SHP77 (cell line): ENCODE measurements at regions not wholly inside any gene's neighbourhood (a gene's known extent, or its start where the extent isn't known, plus 50 kb on each side); places are given as distances from the start of the nearest gene placed in this dataset.
A peak's percentile ranks its signal among the peaks of the same experiment; 100 is the strongest.
"Not testable (repeated sequence)": the region's sequence is repeated elsewhere in the genome, so short reads cannot be mapped to it uniquely, and the experiment has no call there.

Experiments
- DNase-seq, 2 experiments: peaks; one replicate each; lab custom pipeline; 2025; lab: John Stamatoyannopoulos, UW

DNA sequence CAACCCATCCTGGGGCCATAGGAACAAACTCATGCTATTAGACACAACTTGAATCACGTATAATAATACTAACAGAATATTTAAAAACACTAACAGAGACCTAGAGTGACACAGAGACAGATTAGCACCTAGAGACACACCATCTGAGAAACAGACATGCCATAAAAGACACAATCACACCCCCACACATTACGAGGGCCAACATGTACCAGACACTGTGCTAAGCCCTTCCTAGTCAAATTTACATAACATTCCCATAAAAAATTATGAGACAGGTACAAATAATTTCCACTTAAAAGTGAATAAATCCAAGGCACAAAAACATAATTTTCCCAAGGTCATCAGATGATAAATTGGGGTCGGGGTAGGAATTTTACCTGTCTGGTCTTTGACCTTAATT is 141.1 kb upstream of the PRSS16 start:
- no peak for DNase-seq

DNA sequence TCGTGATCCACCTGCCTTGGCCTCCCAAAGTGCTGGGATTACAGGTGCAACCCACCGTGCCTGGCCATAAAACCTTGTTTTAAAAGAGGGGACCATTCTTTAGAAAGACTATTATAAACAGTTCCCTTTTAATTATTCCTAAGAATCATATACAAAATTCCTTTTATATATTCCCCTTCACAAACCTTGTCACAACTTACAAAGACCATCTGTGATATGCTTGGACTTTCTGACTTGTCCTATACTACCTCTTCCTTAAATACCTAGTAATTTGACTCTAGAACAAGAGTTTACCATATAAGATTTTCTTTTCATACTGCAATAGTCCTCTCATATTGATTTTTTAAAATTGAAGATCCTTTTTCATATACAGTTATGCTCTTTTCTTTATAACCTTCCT is 135.8 kb upstream of the PRSS16 start:
- no peak for DNase-seq

DNA sequence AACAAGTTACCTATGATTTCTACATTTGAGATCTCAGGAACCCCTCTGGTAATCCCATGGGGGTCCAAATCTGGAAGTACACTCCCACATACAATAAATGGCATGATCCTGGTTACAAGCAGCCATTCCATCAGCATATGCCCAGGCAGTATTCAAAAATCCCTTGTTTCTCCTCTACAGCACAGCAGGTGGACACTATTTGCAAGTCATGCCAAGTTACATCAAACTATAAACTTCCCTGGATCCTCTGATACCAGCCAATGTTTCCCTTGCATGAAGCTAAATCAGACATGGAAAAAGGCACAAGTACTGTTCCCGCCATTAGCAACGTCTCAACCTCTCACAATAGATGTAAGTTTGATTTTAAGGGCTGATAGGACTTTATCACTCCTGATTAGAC is 134.5 kb upstream of the PRSS16 start:
- DNase-seq, result no peak

DNA sequence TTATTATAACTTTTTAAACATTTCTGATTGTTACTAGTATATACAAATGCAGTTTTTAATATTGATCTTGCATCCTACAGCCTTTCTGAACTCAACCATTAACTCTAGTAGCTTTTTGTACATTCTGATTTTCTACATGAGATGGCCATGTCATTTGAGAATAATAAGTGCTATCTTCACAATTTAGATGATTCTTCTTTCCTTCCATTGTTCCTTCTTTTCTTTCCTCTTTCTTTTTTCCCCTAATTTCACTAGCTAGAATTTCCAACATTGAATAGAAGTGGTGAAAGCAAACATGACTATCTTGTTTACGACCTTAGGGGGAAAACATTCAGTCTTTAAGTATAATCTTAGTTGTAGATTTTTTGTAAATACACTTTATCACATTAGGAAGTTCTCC is 128.2 kb upstream of the PRSS16 start:
- DNase-seq, result no peak

DNA sequence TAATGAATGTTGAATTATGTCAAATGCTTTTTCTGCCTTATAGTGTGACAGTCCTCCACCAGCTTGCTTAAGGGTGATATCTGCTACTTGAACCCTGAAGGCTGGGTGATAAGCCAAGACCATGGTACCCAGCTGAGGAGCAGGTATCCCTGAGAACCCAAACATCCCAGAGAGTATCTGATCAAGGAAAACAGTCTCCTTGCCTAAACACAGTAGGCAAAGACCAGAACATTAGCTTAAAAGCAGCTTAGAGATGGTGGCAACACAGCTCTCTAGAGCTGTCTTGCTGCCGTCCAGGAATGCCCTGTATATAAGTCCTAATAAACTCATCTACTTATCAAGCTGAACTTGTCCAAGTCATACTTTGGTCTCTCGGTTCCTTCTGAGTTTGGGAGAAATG is 127.7 kb upstream of the PRSS16 start:
- DNase-seq, result no peak

DNA sequence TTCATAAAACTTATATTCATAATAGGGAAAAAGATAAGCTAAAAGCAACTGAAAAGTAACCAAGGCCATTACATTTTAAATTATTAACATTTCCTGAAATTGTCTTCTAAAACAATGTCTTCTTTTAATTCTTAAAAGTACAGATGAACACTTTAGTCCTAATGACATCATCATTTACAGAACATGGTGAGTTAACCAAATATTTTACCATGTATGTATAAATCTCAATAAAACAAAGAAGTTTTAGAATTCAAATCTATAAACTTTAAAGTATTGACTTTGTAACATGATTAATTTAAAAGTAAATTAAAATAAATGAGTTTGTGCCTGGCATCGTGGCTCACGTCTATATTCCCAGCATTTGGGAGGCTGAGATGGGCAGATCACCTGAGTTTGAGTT is 125.9 kb upstream of the PRSS16 start:
- DNase-seq, result no peak

DNA sequence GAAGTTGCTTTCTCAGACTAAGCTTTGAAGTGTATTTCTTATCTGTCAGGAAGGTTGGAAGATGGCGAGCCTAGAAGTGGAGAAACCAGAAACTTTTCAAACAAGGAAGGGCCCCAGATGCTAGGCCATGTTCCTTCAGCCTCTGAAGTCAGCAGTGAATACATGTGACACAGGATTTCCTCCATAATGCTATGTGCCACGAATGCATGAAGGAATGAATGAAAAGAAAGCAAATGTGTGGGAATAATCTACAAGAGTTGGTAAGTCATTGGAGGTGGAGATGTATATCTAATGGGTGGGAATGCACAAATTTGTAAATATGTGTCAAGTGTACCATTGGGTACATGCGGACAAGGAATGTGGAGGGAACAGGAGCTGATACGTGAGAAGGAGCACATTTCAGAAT is 123.2 kb upstream of the PRSS16 start:
- no peak for DNase-seq

DNA sequence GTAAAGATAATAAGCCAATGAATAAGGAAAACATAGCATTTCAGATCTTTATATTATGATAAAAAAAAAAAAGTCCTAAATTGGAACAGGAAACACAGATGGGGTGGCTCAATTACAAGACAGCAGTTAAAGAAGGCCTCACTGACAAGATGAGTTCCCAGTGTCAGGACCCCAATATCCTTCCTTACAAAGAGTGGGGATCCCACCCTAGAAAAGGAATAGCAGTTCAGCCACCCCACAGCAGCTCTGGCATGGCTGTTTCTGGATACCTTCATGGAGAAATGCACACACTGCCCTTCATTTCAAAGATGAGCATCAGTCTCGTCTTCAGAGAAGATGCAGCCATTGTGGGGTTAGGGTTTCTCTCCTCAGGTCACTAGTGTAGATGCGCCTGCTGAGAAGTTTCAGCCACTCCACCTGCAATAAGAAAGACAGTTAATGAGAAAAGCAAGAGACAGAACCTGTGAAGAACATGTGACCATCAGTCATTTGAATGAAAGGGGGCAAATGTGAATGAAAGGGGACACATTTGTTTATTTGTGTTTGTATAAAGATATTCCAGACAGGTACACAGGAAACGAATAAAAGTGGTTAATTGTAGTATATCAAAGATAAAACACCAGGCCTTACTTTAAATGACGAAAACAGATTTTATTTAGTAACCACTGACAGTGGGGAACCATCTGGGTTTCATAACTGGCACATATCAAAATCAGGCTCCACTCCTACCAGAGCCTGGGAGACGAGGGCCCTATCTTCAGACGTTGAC is 121.3 kb upstream of the PRSS16 start:
- DNase-seq, result no peak

DNA sequence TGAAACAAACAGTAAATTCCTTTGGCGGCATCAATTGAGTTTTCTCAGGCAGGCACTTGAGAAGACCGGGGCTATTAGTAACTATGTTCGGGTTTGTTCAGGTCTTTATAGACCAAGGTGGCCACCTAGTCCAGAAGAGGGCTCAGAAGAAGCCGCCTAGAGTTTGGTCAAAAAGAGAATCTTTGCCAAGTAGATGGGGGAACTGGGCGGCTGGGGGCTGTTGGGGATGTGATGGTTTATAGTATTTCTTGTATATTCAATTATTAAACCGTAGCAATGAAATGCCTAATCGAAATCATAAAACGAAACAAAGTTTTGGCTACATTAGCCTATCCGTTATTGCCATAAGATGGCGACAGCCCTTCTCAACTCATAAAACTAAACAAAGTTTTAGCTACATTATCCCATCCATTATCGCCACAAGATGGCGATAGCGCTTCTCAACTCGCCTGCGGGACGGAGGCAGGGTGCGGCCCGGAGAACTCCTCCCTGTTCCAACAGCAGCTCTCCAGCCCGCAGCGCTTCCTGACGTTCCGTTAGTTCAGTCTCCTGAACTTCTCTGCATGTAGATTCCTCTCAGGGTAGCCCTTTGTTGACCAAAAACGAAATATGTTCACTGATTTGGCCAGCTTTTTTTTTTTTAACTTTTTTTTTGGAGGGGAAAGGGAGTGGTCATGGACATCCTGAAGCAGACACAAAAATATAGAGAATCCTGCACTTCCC is 120.5 kb upstream of the PRSS16 start:
- peak; percentile 80 to 87 for DNase-seq

DNA sequence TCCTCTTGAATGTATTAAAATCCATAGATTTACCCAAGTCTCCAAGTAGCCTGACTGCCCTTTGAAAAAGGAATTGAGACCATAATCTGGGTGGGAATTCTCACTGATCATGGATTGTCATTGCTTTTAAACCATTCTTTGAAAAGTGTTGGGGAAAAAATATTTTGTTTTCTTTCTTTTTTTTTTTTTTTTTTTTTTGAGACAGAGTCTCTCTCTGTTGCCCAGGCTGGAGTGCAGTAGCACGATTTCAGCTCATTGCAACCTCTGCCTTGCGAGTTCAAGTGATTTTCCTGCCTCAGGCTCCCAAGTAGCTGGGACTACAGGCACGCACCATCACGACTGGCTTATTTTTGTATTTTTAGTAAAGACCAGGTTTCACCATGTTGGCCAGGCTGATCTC is 119.6 kb upstream of the PRSS16 start:
- DNase-seq, result not testable (repeated sequence)

DNA sequence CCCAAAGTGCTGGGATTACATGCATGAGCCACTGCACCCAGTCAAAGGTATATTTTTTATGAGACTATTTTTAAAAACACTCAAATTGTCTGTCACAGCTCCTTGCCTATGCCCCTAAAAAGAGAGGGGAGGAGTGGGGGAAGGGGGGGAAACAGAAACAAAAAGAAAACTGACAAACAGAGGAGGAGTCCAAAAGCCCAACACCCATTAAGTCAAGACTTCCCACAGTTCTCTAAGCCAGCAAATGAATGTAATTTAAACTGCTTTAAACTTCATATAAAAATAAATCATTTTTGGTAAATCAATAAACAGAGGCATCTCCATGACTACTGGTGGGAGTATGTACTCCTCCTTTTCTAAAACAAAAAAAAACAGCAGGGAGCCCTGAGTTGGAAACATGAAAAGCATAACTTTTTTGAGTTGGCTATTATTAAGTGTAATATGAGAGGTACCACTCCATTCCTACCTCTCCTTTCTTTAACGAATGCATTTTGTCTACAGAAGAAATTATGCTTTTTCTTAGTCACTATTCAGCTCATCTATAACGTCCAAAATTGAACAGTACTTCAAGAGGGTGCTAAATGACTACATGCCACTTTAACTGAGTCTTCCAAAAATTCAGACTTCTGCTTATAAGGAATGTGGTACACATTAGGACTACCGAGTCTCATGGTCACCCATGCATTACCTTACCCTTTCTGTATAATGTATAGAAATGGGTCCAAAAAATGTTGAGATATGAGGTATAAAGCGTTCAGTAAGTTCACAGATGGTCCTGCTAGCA is 119.0 kb upstream of the PRSS16 start:
- DNase-seq, result no peak

DNA sequence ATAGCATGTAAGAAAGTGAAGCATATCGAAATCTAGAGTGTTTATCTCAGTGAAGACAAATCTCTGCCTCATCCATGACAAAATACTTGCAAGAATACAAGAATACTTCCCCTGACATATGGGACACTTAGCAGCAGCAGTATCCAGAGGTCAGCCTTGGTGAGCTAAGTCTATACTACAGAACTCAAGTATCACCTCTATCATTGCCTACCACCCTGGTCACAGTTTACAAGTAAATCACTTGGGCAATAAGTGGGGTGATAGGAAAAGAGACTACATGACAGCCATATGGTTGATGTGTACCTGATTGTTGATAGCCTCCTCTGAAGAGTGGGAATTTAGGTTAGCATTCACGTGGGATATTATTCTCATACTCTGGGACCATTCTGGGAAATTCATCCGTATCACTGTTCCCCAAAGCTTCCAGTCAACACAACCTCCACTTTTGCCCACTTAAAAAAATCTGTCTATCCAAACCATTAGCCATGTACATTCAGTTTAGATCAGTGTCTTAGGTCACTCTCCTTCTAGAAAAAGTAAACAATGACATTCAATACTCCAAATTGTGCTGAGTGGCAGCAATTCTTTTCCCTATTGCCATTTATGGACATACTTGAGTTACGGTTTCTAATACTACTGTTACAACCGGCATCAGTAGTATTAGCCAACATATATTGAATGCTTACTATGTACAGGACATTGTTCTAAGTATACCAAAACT is 118.2 kb upstream of the PRSS16 start:
- no peak for DNase-seq

DNA sequence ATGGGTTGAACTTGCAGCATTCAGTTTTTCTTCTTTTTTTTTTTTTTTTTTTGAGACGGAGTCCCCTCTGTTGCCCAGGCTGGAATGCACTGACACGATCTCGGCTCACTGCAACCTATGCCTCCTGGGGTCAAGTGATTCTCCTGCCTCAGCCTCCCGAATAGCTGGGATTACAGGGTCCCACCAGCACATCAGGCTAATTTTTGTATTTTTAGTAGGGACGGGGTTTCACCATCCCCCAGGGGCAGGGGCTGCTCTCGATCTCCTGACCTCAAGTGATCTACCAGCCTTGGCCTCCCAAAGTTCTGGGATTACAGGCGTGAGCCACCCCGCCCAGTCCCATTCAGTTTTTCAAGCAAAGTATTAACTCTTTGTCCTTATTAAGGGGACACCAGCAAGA is 117.6 kb upstream of the PRSS16 start:
- no peak for DNase-seq

DNA sequence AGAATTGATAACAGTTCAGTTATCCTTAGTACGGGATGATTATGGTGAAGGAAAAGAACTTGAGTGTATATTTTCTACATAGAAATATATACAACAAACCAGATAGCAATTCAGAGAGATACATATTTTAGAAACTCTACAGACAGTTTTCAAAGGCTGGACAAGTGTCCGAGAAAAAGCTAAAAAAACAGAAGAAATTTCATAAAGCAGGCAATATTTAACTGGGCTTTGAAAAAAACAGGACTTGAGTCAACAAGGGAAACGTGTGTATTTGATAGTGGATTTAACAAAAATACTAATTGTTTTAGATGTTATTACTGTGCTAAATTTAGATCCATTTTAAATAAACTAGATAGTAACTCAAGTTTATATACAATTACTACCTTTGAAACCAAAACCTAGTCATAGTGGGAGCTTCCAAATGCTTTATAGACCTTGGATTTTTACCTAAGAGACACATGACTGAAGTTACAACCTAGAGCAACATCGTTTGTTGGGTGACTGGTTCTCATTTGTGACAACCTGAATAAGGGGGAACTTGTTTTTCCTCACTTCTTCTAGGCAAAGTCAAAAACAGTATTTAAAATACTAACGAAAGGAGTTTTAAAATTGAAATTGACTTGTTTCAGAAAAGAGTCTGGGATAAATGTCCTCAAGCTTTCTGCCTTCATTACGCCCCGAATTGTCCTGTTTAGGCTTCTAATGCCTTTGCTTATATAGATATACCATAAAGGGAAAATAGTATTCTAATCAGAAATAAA is 116.7 kb upstream of the PRSS16 start:
- DNase-seq, result no peak

DNA sequence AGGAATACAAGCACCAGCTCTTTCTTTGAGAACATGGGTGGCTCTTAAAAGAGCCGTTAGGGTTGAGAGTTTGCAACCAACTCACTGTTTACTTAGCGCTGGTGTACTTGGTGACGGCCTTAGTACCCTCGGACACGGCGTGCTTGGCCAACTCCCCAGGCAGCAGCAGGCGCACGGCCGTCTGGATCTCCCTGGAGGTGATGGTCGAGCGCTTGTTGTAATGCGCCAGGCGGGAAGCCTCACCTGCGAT is 115.3 kb upstream of the PRSS16 start:
- DNase-seq, result peak; percentile 78 to 83

DNA sequence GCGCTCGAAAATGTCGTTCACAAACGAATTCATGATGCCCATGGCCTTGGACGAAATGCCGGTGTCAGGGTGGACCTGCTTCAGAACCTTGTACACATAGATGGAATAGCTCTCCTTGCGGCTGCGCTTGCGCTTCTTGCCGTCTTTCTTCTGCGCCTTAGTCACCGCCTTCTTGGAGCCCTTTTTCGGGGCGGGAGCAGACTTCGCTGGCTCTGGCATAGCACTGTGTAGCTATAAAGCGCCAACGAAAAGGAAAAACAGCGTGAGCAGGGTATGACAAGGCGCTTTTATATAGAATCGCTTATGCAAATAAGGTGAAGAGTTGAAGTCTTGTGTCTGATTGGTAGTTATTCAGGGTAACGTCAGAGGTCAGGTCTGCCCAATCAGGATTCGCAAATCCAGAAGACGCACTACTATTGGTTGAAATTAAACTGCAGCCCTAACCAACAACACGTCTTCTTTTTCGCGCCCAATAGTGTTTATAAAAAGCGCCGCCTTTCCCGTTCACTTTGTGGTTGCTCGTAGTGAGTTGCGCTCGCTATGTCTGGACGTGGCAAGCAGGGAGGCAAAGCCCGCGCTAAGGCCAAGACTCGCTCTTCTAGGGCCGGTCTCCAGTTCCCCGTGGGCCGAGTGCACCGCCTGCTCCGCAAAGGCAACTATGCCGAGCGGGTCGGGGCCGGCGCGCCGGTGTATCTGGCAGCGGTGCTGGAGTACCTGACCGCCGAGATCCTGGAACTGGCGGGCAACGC is 114.8 kb upstream of the PRSS16 start:
- peak; percentile 94 to 98 for DNase-seq

DNA sequence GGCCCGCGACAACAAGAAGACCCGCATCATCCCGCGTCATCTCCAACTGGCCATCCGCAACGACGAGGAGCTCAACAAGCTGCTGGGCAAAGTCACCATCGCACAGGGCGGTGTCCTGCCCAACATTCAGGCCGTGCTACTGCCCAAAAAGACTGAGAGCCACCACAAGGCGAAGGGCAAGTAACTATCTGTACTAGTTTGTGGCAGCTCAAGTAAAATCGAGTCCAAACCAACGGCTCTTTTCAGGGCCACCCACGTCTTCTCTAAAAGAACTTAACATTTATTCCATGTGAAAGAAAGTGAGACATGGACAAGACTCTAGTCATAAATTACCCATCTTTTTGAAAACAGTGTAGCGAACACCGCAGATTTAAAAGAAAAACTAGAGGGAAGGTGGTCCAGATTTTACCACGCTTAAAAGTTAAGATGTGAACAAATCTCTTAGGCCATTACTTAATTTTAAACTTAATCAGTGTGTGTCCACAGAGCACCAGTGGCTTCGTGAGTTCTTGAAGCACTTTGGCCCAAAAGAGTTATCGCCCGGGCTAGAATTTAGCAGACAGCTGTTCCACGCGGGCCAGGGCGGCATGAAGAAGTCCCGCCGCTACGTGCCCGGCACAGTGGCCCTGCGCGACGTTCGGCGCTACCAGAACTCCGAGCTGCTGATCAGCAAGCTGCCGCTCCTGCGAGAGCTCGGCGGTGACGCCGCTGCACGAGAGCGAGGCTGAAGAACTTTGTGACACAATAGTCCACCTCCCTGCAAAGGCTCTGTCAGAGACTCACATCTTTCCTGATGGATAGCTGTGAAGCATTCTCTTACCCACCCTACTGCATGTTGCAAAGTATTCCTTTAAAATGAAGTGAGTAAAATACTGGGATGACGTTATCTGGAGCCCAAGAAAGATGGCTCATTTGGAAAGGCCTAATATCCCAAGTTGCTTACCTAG is 113.9 kb upstream of the PRSS16 start:
- DNase-seq, result peak; percentile 72 to 84

DNA sequence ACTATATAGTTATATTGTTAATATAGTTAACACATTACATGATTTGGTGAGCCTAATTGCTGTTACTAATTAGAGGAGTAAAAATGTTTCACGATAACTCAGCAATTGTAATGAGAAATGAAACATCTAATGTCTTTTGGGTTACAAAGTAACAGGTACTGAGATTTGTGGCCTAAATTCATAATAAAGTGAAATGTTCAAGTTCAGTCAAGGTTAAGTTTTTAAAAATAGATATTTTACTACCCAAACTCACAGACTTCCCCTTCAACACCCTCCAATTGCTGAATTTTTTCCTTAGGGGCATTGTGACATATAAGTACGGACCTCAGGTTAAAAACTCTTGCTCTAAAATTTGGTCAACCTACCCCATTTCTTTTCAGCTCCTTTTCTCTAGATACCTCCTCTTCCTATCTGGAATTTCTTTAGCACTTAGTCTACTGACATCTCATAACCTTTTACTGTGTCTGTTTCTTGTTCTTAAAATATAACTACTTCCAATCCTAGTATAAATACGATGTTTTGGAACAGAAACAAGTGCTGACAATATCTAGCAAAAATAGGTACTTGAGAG is 112.3 kb upstream of the PRSS16 start:
- no peak for DNase-seq

DNA sequence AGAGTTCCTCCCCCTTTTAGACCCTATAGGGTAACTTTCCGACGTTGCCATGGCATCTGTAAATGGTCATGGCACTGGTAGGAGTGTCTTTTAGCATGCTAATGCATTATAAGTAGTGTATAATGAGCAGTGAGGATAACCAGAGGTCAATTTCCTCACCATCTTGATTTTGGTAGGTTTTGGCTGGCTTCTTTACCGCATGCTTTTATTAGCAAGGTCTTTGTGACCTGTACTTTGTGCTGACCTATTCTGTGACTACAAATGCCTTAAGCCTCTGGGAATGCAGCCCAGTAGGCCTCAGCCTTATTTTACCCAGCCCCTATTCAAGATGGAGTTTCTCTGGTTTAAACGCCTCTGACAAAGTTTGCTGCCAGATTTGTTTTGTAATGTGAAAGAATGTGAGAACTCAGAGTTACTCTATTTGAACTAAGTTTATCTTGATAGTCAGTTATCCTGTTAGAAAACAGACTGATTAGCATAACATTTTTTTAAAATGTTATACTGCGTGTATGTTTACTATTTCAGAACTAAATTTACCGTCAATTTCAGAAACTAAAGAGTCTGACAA is 111.3 kb upstream of the PRSS16 start:
- DNase-seq, result no peak
